WTC11 (cell line): ENCODE measurements at regions not wholly inside any gene's neighbourhood (a gene's known extent, or its start where the extent isn't known, plus 50 kb on each side); places are given as distances from the start of the nearest gene placed in this dataset.

Experiments
- ATAC-seq: fragments of 200-7000 bp; cut with Tn5 transposase; 2 replicates; pipeline ENCODE4 v1.10.0; 2021; ENCODE audit warnings: mild to moderate bottlenecking, moderate library complexity
- CTCF ChIA-PET: fragments of 300-600 bp; sonication (Branson Sonifier 250); formaldehyde crosslinking; loops from one replicate; lab custom pipeline; 2021; ENCODE audit warnings: antibody characterized with exemption; lab: Charles Lee
- POLR2A ChIA-PET: fragments of 350-600 bp; sonication (Branson Sonifier 250); formaldehyde crosslinking; loops from one replicate; lab custom pipeline; 2021; ENCODE audit warnings: antibody characterized with exemption; lab: Charles Lee
- DNase-seq: peaks from one replicate; pipeline ENCODE4 v3.0.0; 2021; ENCODE audit warnings: low spot score
- H3K27ac Mint-ChIP-seq: 2 replicates; pipeline ENCODE4 v1.8.0; 2021; ENCODE audit warnings: mixed read lengths
- H3K27me3 Mint-ChIP-seq: 2 replicates; pipeline ENCODE4 v1.8.0; 2021; ENCODE audit warnings: low read depth, mild to moderate bottlenecking, moderate library complexity, mixed read lengths
- H3K36me3 Mint-ChIP-seq: 2 replicates; pipeline ENCODE4 v1.8.0; 2021; ENCODE audit warnings: mixed read lengths
- H3K4me1 Mint-ChIP-seq: 2 replicates; pipeline ENCODE4 v1.8.0; 2022; ENCODE audit warnings: mixed read lengths
- H3K4me3 Mint-ChIP-seq: 2 replicates; pipeline ENCODE4 v1.8.0; 2021; ENCODE audit warnings: mild to moderate bottlenecking, moderate library complexity, mixed read lengths
- H3K9me3 Mint-ChIP-seq: 2 replicates; pipeline ENCODE4 v1.8.0; 2021; ENCODE audit warnings: mixed read lengths
- GABPB1 ChIP-seq: sonication (generic); formaldehyde crosslinking; IDR thresholded peaks from 2 replicates; pipeline ENCODE4 v1.8.1; 2023; ENCODE audit warnings: mild to moderate bottlenecking, missing genetic modification reagents
- NR2C2 ChIP-seq: sonication (generic); formaldehyde crosslinking; IDR thresholded peaks from 2 replicates; pipeline ENCODE4 v1.8.0; 2022; ENCODE audit warnings: mild to moderate bottlenecking, missing genetic modification reagents
- SMAD3 ChIP-seq: sonication (generic); formaldehyde crosslinking; IDR thresholded peaks from 2 replicates; pipeline ENCODE4 v1.8.0; 2022; ENCODE audit warnings: missing genetic modification reagents, mild to moderate bottlenecking, borderline replicate concordance
- SMAD4 ChIP-seq: sonication (generic); formaldehyde crosslinking; IDR thresholded peaks from 2 replicates; pipeline ENCODE4 v1.8.0; 2022; ENCODE audit warnings: mild to moderate bottlenecking, missing genetic modification reagents
- SP1 ChIP-seq: sonication (generic); formaldehyde crosslinking; conservative IDR thresholded peaks from 2 replicates; pipeline ENCODE4 v1.8.1; 2022; ENCODE audit warnings: missing genetic modification reagents
- ZNF232 ChIP-seq: sonication (generic); formaldehyde crosslinking; IDR thresholded peaks from 2 replicates; pipeline ENCODE4 v1.8.0; 2022; ENCODE audit warnings: mild to moderate bottlenecking, missing genetic modification reagents
- ZNF423 ChIP-seq: fragments of 250-450 bp; sonication (Bioruptor Pico); IDR thresholded peaks from 2 replicates; pipeline ENCODE4 v2.1.2; 2022; ENCODE audit warnings: mild to moderate bottlenecking, moderate library complexity
- ZNF671 ChIP-seq: fragments of 250-450 bp; sonication (Bioruptor Pico); IDR thresholded peaks from 2 replicates; pipeline ENCODE4 v1.8.0; 2021; ENCODE audit warnings: mild to moderate bottlenecking
- TF ChIP-seq, protein P1 (sequence below): sonication (generic); formaldehyde crosslinking; IDR thresholded peaks from 2 replicates; pipeline ENCODE4 v1.8.1; 2022; ENCODE audit warnings: mild to moderate bottlenecking, missing genetic modification reagents, moderate library complexity, borderline replicate concordance

DNA sequence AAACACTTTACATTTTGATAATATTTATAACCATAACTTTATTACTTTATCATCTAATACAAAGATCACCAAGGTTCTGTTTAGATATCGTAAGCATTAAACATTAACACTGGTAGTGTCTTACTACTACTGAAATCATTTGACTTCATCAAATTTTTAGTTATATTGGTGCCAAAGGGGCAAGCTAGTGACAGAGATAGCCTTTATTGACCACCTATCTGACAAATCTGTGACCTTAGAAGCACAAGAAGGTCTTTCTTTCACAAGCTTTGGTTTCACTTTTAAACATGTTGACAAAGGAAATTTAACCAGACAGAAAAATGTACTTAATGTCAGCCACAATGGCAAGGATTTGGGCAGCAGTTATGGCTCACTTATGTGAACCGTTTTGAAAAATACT lies 50.7 kb upstream of the ENPP4 start:
- Mint-ChIP-seq H3K4me3 (no peak overlapping the region), H3K9me3 (0 out of 2 replicates have a peak, but pooled peaks cover 1% of the 10 kb centered on the region), H3K36me3 (no peaks in the 10 kb centered on the region), H3K27me3 (no peaks in the 10 kb centered on the region; the same call in 1 of the 2 replicates), H3K4me1 (no peaks in the 10 kb centered on the region), H3K27ac (no peak overlapping the region)
- TF ChIP-seq SMAD4 (CRISPR knock-in tag) (no peak), GABPB1 (CRISPR knock-in tag) (no peak), NR2C2 (CRISPR knock-in tag) (no peak), SP1 (CRISPR knock-in tag) (no peak), ZNF232 (CRISPR knock-in tag) (no peak), ZNF423 (CRISPR knock-in tag) (no peak), SMAD3 (CRISPR knock-in tag) (no peak), ZNF671 (CRISPR knock-in tag) (no peak)
- TF ChIP-seq, protein P1, sequence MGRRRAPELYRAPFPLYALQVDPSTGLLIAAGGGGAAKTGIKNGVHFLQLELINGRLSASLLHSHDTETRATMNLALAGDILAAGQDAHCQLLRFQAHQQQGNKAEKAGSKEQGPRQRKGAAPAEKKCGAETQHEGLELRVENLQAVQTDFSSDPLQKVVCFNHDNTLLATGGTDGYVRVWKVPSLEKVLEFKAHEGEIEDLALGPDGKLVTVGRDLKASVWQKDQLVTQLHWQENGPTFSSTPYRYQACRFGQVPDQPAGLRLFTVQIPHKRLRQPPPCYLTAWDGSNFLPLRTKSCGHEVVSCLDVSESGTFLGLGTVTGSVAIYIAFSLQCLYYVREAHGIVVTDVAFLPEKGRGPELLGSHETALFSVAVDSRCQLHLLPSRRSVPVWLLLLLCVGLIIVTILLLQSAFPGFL (CRISPR knock-in tag), result no peak
- no peak for DNase-seq
- CTCF ChIA-PET, result no interaction called here
- POLR2A ChIA-PET, result no interaction called here
- ATAC-seq, result no peak
